Endometrium (tissue), 2 donors: ENCODE measurements at regions not wholly inside any gene's neighbourhood (a gene's known extent, or its start where the extent isn't known, plus 50 kb on each side); places are given as distances from the start of the nearest gene placed in this dataset.

Experiments used
- FAIRE-seq: peaks from 2 replicates; lab custom pipeline; 2012; peaks lifted over from hg19 to GRCh38; lab: Jason Lieb, UNC
- donor health status: control.
- donor health status: control.

DNA sequence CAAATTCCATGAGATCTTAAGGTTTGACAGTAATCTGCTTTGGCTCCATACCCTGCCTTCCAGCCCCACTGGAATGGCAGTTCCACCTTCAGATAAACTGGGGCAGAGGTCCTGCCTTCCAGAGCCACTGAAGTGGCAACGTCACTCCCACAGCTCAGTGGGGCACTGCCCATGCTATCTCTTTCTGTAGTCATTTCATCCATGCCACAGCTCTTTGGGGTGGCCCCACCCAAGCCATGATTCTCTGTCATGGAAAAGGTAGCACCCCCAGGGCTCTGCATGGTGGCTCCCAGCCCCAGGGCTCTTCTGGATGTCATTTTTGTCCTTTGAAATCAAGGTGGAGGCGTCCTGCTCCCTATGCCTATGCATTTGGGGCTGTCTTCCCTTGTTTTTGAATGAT is 596.5 kb downstream of the SPOCK3 start:
- FAIRE-seq, result no peak

DNA sequence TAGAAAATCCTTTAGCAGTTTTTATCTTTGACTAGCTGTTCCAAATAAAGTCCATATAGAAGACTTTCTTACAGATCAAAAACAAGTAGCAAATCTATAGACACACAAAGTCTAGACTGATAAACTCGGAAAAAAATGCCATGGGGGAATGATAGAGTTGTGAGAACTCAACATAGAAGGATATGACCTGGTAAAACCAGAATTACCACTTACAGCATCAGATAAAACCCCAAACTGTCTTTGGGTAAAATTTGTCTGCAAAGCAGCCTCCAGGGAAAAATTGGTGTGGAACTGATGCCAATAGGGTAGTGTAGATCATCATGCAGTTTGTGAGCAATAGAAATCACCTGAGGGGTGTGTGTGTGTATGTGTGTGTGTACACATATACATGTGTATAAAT is 579.1 kb downstream of the SPOCK3 start:
- FAIRE-seq, result no peak

GRCh38 chr4:166655705-166656104 is 578.6 kb downstream of the SPOCK3 start:
- FAIRE-seq, result no peak

GRCh38 chr4:166657261-166657660 is 577.0 kb downstream of the SPOCK3 start:
- no peak for FAIRE-seq

DNA sequence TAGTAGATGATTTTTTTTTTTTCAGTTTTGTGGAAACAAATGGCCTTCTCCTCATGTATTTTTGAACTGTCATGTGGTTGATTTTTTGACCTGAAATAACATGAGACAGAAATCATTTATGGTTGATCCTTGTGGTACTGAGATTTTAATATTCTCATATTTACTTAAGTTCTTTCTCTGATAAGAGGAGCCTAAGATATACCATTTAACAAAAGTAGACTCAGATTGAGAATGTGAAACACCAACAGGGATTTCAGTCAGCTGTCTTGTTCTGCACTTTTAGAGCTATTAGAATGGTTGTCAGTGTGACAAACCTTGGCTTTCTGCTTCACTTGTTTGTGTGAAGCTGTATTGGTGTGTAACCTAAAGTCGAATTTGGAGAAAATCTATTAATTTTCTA is 575.7 kb downstream of the SPOCK3 start:
- no peak for FAIRE-seq

- no peak for FAIRE-seq
These were observed 571.9 kb downstream of the SPOCK3 start for GRCh38 chr4:166662266-166662843.

DNA sequence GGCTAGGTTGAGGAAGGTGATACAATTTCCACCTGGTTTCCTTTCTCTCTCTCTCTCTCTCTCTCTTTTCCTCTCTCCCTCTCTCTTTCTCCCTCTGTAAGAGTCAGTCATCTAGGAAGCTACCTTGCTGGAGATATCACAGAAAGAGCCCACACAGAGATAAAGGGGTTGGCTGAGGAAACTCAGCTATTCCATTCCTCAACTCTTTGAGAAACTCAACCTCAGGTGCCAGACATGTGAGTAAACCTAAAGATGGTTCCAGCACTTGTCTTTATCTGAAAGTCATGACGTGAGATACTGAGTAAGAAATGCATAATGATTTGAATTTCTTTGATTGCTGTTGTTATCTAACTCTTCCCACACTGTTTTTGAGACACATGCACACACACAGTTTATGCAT is 564.0 kb downstream of the SPOCK3 start:
- FAIRE-seq, result no peak

GRCh38 chr4:166673911-166674310 is 560.4 kb downstream of the SPOCK3 start:
- FAIRE-seq, result no peak

GRCh38 chr4:166675411-166675810 is 558.9 kb downstream of the SPOCK3 start:
- no peak for FAIRE-seq

- no peak for FAIRE-seq
These were observed 553.5 kb downstream of the SPOCK3 start for GRCh38 chr4:166680796-166681195.

GRCh38 chr4:166682200-166682599 is 552.1 kb downstream of the SPOCK3 start:
- no peak for FAIRE-seq
